Stomach (tissue), 4 donors: ENCODE measurements at regions not wholly inside any gene's neighbourhood (a gene's known extent, or its start where the extent isn't known, plus 50 kb on each side); places are given as distances from the start of the nearest gene placed in this dataset.

Experiments used
- POLR2A ChIP-seq, 4 donors: fragments of 450-650 bp; IDR thresholded peaks; one replicate each; pipeline ENCODE4 v1.6.1; 2016; ENCODE audit warnings: antibody characterized with exemption in 4 of 4, control low read depth in 2 of 4, mild to moderate bottlenecking in 1 of 4, moderate library complexity in 1 of 4
- POLR2AphosphoS5 ChIP-seq, 3 donors: sonication (generic); formaldehyde crosslinking; IDR thresholded peaks; one replicate each; pipeline ENCODE4 v1.6.1; 2016; ENCODE audit warnings: antibody characterized with exemption in 3 of 3
- TF ChIP-seq, protein P1 (sequence below), 7 experiments: fragments of 450-650 bp in 4 of 7; fragments of 200-600 bp in 3 of 7; sonication (generic) in 3 of 7; IDR thresholded peaks; one replicate each; pipeline ENCODE4 v1.5.1; 2016 to 2019; ENCODE audit warnings: antibody characterized with exemption in 7 of 7, control low read depth in 2 of 7, mild to moderate bottlenecking in 1 of 7

DNA sequence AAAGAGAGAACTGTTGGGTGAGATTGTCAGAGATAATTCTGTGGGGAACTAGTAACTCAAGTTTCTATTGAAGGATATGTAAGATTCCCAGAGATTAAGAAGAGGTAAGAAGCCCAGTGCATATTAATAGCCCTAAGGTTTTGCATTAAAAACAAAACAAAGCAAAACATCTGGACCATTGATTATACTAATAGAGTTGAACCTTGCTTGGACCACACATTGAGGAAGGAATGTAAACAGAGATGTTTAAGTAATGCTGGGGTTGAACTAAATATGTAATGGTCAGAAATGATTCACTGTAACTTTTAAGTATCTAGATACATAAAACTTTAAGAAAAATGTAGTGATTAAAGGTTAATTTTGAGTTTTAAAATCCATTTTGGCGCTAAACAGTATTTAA, 1770.0 kb downstream of the PCDH9 start:
- TF ChIP-seq, protein P1, sequence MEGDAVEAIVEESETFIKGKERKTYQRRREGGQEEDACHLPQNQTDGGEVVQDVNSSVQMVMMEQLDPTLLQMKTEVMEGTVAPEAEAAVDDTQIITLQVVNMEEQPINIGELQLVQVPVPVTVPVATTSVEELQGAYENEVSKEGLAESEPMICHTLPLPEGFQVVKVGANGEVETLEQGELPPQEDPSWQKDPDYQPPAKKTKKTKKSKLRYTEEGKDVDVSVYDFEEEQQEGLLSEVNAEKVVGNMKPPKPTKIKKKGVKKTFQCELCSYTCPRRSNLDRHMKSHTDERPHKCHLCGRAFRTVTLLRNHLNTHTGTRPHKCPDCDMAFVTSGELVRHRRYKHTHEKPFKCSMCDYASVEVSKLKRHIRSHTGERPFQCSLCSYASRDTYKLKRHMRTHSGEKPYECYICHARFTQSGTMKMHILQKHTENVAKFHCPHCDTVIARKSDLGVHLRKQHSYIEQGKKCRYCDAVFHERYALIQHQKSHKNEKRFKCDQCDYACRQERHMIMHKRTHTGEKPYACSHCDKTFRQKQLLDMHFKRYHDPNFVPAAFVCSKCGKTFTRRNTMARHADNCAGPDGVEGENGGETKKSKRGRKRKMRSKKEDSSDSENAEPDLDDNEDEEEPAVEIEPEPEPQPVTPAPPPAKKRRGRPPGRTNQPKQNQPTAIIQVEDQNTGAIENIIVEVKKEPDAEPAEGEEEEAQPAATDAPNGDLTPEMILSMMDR (IDR thresholded peaks at IDR 0.05): no peak
- no peak for TF ChIP-seq POLR2A (IDR thresholded peaks at IDR 0.05)
- TF ChIP-seq POLR2AphosphoS5 (IDR thresholded peaks at IDR 0.05): no peak
